HL-60/S4 treated with phorbol 12-myristate 13-acetate at 8.2 ng/mL for 4 days and 3 days (cell line): ENCODE measurements at regions not wholly inside any gene's neighbourhood (a gene's known extent, or its start where the extent isn't known, plus 50 kb on each side); places are given as distances from the start of the nearest gene placed in this dataset.

Experiments
- in situ Hi-C: fragments of 300-500 bp; cut with MboI; formaldehyde crosslinking; loops from 2 replicates; pipeline ENCODE4 v1.15.0; 2022; ENCODE audit warnings: low sequenced_read_pairs

- in situ Hi-C loops, result no loop called here
These were observed 111.1 kb downstream of the SPTSSA start for GRCh38 chr14:34350903-34351302.

DNA sequence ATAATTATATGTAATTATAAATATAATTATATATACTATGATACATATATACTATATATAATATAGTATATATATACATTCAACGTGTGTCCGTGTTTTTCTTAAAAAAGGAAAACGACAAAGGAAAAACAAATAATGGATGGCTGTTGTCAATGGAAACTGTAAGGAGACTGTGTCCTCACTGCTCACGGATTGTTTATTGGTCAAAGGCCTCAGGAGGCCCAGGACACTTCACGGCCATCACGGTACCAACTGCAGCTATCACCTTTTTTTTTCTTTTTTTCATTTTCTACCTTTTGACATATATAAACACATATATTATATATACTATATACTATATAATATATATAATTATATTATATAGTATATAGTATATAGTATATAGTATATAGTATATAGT is 113.4 kb downstream of the SPTSSA start:
- in situ Hi-C loops, result no loop called here

DNA sequence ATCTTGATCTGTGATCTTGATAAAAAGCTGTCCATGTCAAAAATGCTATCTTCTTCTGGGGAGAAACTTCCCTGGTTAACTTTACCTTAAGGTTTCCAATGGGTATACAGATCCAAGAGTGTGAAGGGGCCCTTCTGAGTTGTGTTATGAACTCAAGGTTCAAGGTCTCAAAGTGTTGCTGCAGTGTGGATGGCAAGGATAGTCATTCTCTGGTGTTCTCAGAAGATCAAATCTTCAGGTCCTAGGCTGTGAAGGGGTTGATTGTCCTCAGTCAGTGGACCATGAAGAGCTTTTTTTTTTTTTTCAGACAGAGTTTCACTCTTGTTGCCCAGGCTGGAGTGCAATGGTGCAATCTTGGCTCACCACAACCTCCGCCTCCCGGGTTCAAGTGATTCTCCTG is 114.4 kb downstream of the SPTSSA start:
- in situ Hi-C loops, result no loop called here

GRCh38 chr14:34345718-34346465 is 116.1 kb downstream of the SPTSSA start:
- in situ Hi-C loops, result no loop called here

- in situ Hi-C loops, result no loop called here
These were observed 117.7 kb downstream of the SPTSSA start for GRCh38 chr14:34344318-34344717.

GRCh38 chr14:34340025-34340625 is 121.9 kb downstream of the SPTSSA start:
- in situ Hi-C loops, result no loop called here

DNA sequence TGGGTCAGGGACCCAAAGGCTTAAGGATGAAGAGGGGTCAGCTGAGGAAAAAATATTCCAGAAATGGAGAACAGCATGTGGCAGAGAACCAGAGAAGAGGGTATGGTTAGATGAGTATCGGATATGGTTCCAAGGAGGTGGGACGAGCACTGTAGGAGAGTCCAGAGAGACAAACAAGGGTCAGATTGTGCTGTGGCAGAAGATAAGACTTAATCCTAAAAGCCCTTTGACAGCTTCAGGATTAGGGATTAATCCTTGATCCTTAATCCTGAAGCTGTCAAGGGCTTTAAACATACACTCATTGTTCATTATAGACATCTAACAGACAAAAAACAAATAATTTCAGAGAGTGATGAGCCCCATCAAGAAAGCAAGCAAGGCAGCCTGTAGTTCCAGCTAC is 124.0 kb downstream of the SPTSSA start:
- in situ Hi-C loops, result no loop called here

- in situ Hi-C loops, result no loop called here
These were observed 125.5 kb downstream of the SPTSSA start for GRCh38 chr14:34336501-34336900.

- in situ Hi-C loops, result no loop called here
These were observed 126.1 kb downstream of the SPTSSA start for GRCh38 chr14:34335968-34336367.

- in situ Hi-C loops, result no loop called here
These were observed 127.7 kb downstream of the SPTSSA start for GRCh38 chr14:34334329-34334728.

DNA sequence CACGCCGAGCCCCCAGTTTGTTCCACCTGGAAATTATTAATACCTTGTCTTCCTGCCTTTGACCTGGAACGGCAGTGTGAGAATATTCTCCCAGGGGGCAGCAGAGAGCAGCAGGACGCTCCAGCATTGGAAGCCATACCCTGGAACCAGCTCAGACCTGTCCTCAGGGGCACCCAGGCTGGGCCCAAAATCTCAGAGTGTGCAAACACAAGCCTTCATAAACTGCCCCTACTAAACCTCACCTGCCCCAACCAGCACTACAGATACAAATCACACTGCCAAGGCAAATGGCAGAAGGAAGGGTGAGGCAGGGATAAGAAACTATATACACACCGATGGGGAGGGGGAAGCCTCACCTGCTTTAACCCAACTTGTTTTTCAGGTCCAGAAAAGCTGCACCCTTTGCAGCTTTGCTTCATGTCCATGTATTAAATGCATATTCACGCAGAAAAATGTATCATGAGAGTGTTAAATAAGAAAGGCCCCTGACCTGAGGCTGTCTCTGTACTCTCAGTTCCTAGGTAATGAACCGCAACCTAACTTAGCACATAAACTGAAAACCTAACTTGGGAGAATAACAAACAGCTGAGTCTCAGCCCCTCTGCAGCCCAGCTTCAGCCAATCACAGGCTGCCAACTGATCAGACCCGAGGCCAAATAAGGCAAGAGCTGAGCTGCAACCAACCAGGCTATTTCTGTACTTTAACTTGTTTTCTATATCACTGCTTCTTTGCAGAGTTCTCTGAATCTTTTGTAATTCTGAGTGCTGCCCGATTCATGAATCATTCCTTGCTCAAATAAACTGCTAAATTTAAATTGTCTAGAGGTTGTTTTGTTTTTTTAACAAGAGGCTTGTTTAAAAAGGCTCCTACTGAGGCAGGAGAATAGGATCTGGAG is 130.1 kb downstream of the SPTSSA start:
- in situ Hi-C loops, result no loop called here

DNA sequence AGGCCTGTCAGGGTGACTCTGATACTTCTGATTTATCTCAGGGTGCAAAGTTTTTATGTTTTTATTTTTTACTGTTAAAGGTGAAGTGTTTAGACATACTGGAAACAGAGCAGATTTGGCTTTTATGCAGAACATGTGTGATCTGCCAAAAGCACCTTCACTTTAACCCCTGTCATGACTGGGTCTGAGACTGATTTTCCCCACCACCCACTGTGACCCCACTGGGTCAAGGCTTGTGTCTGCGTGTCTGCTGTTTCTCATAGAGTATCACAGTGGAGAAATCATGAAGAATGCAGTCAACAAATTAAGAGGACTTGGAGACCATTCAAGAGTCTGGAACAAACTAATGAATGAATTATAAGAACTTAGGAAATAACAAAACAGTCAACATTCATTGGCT is 131.2 kb downstream of the SPTSSA start:
- in situ Hi-C loops, result no loop called here

- in situ Hi-C loops, result no loop called here
These were observed 132.7 kb downstream of the SPTSSA start for GRCh38 chr14:34329301-34329700.

DNA sequence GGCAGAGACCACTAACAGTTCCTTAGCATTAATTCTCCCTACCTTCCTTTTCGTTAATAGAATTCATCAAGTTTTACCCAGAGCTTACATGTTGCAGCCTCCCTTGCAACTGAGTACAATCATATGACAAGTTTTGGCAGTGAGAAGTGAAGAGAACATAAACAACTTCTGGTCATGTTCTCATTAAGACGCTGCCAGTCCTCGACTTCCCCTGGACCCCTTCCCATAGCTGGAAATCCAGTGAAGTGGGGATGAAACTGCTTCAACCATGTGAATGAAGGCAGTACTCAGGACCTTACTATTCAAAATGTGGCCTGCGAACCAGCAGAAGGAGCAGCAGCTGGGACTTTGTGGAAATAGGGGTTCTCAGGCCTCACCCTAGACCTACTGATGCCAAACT is 133.9 kb downstream of the SPTSSA start:
- in situ Hi-C loops, result no loop called here

DNA sequence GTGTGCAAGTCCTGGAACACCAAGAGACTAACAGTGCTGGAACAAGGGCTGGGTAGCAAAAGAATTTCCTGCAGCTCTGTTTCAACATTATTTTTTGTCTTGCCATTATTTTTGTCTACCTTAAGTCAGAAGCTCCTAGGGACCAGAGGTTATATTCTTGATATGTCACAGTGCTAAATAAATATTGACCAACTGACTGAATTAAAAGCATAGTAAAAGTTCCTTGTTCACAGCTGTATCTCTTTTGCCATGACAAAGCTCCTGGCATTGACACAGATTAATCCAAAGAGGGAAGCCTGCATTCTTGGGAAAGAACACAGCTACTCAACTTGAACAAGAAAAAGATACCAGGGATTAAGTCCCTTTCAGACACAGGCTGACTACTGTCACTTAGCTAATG is 136.5 kb downstream of the SPTSSA start:
- in situ Hi-C loops, result no loop called here

DNA sequence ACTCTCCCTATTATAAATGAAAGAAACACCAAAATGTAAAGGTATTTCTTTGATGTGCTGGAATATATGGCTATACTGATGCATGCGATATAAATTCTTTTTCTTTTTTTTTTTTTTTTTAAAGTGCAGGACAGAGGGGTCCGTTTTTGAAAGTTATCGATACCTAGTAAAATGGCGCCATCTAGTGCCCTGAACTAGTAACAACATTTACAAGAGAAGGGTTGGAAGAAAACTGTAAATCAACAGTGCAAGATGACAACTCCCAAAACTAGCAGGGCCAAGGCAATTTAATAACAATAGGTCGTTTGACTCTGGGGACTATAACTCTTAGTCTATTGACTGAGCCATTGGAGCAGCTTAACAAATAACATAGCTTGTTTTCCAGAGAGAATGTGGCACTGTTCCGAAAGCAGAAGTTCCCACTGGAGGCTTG is 137.7 kb downstream of the SPTSSA start:
- in situ Hi-C loops, result loop anchor here (25.0 kb wide), 1 partner anchor 1762 kb away; no protein-coding TSS in a partner anchor

GRCh38 chr14:34322940-34323418 is 139.1 kb downstream of the SPTSSA start:
- in situ Hi-C loops, result loop anchor here (25.0 kb wide), 1 partner anchor 1761 kb away; no protein-coding TSS in a partner anchor

DNA sequence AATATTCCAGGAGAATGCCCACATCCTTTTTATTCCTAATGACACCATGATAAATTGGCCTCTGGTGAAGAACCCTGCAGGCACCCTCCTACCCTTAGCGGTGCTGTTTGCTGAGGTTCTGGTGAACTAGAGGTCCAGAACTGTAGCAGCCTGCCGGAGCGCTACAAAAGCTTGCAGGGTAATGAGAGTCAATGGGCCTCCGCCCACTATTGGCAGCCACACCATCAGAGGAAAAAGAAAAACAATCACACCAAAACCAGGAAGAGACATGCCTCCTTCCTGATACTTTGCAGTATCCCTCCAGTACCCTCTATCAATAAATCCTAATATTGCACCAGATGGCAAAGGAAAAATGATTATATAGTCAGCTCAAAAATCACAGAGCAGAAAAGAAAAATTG is 142.9 kb downstream of the SPTSSA start:
- in situ Hi-C loops, result loop anchor here (25.0 kb wide), 1 partner anchor 1757 kb away; no protein-coding TSS in a partner anchor

DNA sequence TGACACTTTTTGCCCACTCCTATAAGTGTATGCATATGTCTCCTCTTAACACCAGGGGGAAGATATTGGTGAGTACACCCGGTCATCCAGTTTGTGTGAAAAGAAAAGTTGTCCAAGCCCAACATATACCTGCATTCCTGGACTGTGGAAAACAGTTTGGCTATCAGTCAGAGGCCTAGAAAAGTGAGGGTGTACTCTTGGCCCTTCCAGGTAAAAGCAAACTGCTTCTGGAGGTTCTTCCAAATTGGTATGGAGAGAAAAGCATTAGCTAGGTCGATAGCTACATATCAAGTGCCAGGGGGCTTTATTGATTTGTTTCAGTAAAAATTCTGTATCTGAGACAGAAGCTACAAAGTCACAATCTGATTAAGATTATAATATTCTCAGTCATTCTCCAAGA is 144.0 kb downstream of the SPTSSA start:
- in situ Hi-C loops, result loop anchor here (25.0 kb wide), 1 partner anchor 1756 kb away; no protein-coding TSS in a partner anchor

GRCh38 chr14:34310724-34311123 is 151.3 kb downstream of the SPTSSA start:
- in situ Hi-C loops, result loop anchor here (25.0 kb wide), 1 partner anchor 1748 kb away; no protein-coding TSS in a partner anchor

DNA sequence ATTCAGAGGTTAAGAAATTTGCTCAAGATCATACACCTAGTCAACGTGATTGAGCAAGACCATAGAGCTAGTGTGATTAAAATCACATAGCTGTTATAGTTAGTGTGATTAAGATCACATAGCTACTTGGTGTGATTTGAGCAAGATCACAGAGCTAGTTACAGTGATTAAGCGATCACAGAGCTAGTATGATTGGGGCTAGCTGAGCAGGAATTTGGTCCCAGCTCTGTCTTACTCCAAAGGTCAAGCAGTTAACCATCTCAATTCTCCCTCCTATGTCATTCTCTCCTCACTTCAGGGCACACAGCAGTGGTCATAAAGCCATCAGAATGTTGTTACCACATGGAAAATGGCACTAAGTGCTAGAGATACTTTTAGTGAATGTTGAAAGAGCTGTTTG is 158.2 kb downstream of the SPTSSA start:
- in situ Hi-C loops, result loop anchor here (25.0 kb wide), 1 partner anchor 1742 kb away; no protein-coding TSS in a partner anchor
